ENCODE measurements at regions not wholly inside any gene's neighbourhood (a gene's known extent, or its start where the extent isn't known, plus 50 kb on each side); places are given as distances from the start of the nearest gene placed in this dataset.

DNA sequence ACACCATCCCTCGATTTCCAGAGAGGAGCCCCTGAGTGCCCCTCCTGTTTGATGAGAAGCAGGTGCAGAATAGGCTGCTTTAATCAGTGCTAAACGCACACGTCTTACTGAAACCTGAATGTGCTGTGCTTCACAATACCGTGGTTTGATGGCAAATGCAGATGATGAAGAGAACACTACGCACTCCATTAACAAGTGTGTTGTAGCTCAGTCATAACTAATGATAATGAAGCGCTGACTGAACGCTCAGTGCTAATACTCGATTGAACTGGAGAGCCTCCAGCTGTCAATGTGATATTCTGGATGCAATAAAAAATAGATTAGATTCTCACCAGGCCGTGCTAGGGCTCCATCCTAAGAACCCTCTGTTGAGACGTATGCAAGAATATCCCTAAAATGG, 279.7 kb upstream of the PLPP4 start:
- DNase-seq (ENCODE audit: low spot score in 2 of 2): no peak
- Histone ChIP-seq H3K36me3 (no peaks in the 10 kb centered on the region), H3K27me3 (no peaks in the 10 kb centered on the region), H3K4me3 (no peak overlapping the region), H3K4me1 (no peaks in the 10 kb centered on the region), H3K27ac (no peak overlapping the region), H3K9me3 (no peaks in the 10 kb centered on the region)
- intact Hi-C loops (cut with DNase I; ENCODE audit: low total_unique reads): no loop called here
- no peak for TF ChIP-seq POLR2A (IDR thresholded peaks at IDR 0.05)
- TF ChIP-seq, protein P1, sequence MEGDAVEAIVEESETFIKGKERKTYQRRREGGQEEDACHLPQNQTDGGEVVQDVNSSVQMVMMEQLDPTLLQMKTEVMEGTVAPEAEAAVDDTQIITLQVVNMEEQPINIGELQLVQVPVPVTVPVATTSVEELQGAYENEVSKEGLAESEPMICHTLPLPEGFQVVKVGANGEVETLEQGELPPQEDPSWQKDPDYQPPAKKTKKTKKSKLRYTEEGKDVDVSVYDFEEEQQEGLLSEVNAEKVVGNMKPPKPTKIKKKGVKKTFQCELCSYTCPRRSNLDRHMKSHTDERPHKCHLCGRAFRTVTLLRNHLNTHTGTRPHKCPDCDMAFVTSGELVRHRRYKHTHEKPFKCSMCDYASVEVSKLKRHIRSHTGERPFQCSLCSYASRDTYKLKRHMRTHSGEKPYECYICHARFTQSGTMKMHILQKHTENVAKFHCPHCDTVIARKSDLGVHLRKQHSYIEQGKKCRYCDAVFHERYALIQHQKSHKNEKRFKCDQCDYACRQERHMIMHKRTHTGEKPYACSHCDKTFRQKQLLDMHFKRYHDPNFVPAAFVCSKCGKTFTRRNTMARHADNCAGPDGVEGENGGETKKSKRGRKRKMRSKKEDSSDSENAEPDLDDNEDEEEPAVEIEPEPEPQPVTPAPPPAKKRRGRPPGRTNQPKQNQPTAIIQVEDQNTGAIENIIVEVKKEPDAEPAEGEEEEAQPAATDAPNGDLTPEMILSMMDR (IDR thresholded peaks at IDR 0.05): no peak
- no peak for TF ChIP-seq POLR2AphosphoS5 (IDR thresholded peaks at IDR 0.05)

DNA sequence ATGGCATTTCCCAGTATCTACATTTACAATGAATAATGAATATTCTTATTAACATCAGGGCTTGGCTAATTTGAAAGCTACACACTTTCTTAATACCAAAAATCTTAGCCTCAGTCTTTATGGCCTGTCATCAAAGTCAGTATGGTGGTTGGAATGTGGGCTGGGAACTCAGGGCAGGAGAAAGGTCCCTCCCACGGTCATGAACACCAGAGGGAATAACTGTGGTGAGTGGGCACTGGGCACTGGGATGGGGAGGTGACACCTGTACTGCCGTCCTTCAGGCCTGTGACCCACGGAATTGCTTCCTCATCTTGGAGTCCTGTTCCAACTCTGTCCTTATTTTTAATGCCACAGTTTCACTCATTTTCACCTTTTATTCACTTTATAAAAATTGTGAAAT, 276.9 kb upstream of the PLPP4 start:
- Histone ChIP-seq H3K27me3 (no peaks in the 10 kb centered on the region), H3K27ac (no peak overlapping the region), H3K36me3 (no peaks in the 10 kb centered on the region), H3K4me1 (no peaks in the 10 kb centered on the region), H3K9me3 (no peaks in the 10 kb centered on the region), H3K4me3 (no peak overlapping the region)
- DNase-seq (ENCODE audit: low spot score in 2 of 2): no peak
- intact Hi-C loops (cut with DNase I; ENCODE audit: low total_unique reads): no loop called here
- TF ChIP-seq, protein P1 (IDR thresholded peaks at IDR 0.05): no peak
- TF ChIP-seq POLR2AphosphoS5 (IDR thresholded peaks at IDR 0.05) (no peak), POLR2A (IDR thresholded peaks at IDR 0.05) (no peak)

DNA sequence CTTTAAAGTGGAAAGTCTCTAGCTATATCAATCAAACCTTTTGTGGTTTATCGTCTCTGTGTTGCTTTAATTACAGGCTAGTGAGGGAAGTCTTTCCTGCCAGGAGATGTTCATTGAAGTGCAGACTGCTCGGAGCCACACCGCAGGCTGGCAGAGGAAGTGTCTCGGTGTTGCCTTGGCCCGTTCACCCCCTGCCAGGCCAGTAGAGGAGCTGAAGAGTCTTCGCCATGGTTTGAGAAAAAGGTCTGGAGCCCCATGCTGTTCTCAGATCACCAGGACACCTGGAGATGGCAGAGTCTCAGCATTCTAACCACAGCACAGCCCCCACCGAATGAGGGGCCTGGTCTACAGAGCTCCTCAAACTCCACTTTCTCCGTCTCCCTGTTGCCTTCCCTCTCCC, 275.9 kb upstream of the PLPP4 start:
- TF ChIP-seq, protein P1 (IDR thresholded peaks at IDR 0.05): no peak
- no peak for TF ChIP-seq POLR2AphosphoS5 (IDR thresholded peaks at IDR 0.05)
- no peak for TF ChIP-seq POLR2A (IDR thresholded peaks at IDR 0.05)
- intact Hi-C loops (cut with DNase I; ENCODE audit: low total_unique reads): no loop called here
- DNase-seq (ENCODE audit: low spot score in 2 of 2): no peak
- Histone ChIP-seq H3K4me3 (no peak overlapping the region), H3K4me1 (no peaks in the 10 kb centered on the region), H3K27ac (no peak overlapping the region), H3K9me3 (no peaks in the 10 kb centered on the region), H3K36me3 (no peaks in the 10 kb centered on the region), H3K27me3 (no peaks in the 10 kb centered on the region)

DNA sequence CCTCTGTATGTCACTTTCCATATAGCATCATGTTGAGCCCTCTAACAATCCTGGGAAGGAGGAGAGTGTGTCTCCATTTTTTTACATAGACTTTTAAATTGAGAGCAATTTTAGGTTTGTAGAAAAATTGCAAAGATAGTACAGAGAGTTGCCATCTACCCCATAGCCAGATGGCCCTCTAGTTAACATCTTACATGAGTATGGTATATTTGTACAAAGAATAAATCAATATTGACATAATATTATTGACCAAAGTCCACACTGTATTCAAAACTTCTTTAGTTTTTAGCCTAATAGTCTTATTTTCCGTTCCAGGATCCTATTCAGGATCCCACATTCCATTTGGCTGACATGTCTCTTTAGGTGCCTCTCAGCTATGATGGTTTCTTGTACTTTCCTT, 274.6 kb upstream of the PLPP4 start:
- H3K4me1 ChIP-seq: no peaks in the 10 kb centered on the region
- H3K4me3 ChIP-seq: no peak overlapping the region
- intact Hi-C loops (cut with DNase I; ENCODE audit: low total_unique reads): no loop called here
- no peak overlapping the region for H3K27ac ChIP-seq
- DNase-seq (ENCODE audit: low spot score in 2 of 2): no peak
- H3K36me3 ChIP-seq: no peaks in the 10 kb centered on the region
- TF ChIP-seq POLR2A (IDR thresholded peaks at IDR 0.05) (no peak), POLR2AphosphoS5 (IDR thresholded peaks at IDR 0.05) (no peak)
- TF ChIP-seq, protein P1 (IDR thresholded peaks at IDR 0.05): no peak
- H3K27me3 ChIP-seq: no peaks in the 10 kb centered on the region
- no peaks in the 10 kb centered on the region for H3K9me3 ChIP-seq

DNA sequence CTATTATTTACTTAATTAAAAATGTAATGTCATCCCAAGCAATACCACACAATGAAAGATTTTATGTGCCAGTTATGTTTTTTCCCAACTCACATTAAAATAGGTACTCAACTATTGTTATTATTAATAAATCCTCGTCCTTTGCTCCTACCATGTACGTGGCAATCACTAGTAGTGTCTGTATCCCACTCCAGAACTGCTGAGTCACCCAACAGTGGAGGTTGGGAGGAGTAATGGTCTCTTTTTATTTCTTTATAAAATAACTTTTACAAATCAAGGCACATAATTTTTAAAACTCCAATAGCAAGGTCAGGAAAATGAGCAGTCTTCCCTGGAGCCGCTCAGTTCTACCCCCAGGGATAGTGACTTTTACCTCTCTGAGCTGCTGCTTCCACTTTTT, 273.5 kb upstream of the PLPP4 start:
- no peak overlapping the region for H3K27ac ChIP-seq

More for the DNA sequence above, 273.5 kb upstream of the PLPP4 start:
- no peaks in the 10 kb centered on the region for H3K27me3 ChIP-seq
- no peak for TF ChIP-seq POLR2A (IDR thresholded peaks at IDR 0.05)
- TF ChIP-seq, protein P1 (IDR thresholded peaks at IDR 0.05): no peak
- no peak for TF ChIP-seq POLR2AphosphoS5 (IDR thresholded peaks at IDR 0.05)
- H3K9me3 ChIP-seq: no peaks in the 10 kb centered on the region
- no peak overlapping the region for H3K4me3 ChIP-seq
- intact Hi-C loops (cut with DNase I; ENCODE audit: low total_unique reads): no loop called here
- DNase-seq (ENCODE audit: low spot score in 2 of 2): no peak
- H3K36me3 ChIP-seq: no peaks in the 10 kb centered on the region
- no peaks in the 10 kb centered on the region for H3K4me1 ChIP-seq
